OCI-LY7 (cell line): ENCODE measurements at regions not wholly inside any gene's neighbourhood (a gene's known extent, or its start where the extent isn't known, plus 50 kb on each side); places are given as distances from the start of the nearest gene placed in this dataset.

Source experiments
- EZH2phosphoT487 ChIP-seq: fragments of 200-600 bp; sonication (generic); IDR thresholded peaks from 2 replicates; pipeline ENCODE4 v1.6.1; 2018; ENCODE audit warnings: low read depth, borderline replicate concordance, mild to moderate bottlenecking, mixed run types, antibody characterized with exemption, low read length, moderate library complexity, mixed read lengths
- TF ChIP-seq, protein P1 (sequence below): fragments of 200-600 bp; sonication (generic); conservative IDR thresholded peaks from 2 replicates; pipeline ENCODE4 v1.5.1; 2014; ENCODE audit warnings: mild to moderate bottlenecking, antibody characterized with exemption, low read length, moderate library complexity, mixed read lengths

- TF ChIP-seq, protein P1, sequence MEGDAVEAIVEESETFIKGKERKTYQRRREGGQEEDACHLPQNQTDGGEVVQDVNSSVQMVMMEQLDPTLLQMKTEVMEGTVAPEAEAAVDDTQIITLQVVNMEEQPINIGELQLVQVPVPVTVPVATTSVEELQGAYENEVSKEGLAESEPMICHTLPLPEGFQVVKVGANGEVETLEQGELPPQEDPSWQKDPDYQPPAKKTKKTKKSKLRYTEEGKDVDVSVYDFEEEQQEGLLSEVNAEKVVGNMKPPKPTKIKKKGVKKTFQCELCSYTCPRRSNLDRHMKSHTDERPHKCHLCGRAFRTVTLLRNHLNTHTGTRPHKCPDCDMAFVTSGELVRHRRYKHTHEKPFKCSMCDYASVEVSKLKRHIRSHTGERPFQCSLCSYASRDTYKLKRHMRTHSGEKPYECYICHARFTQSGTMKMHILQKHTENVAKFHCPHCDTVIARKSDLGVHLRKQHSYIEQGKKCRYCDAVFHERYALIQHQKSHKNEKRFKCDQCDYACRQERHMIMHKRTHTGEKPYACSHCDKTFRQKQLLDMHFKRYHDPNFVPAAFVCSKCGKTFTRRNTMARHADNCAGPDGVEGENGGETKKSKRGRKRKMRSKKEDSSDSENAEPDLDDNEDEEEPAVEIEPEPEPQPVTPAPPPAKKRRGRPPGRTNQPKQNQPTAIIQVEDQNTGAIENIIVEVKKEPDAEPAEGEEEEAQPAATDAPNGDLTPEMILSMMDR: no peak
- TF ChIP-seq EZH2phosphoT487: no peak
Measured at GRCh38 chr16:79714440-79714839, 113.9 kb upstream of the MAF start.
